GM23338 (cell line): ENCODE measurements at regions not wholly inside any gene's neighbourhood (a gene's known extent, or its start where the extent isn't known, plus 50 kb on each side); places are given as distances from the start of the nearest gene placed in this dataset.

ENCODE experiments used
- ATAC-seq: fragments of 200-7000 bp; cut with Tn5 transposase; 3 replicates; pipeline ENCODE4 v1.9.1; 2020
- DNase-seq: peaks from one replicate; pipeline ENCODE4 v3.0.0-alpha.2; 2015; ENCODE audit warnings: low spot score
- H2AFZ ChIP-seq: fragments of 200-600 bp; sonication (generic); 2 replicates; pipeline ENCODE4 v1.8.0; 2016; ENCODE audit warnings: antibody characterized with exemption, mild to moderate bottlenecking, moderate library complexity
- H3F3A ChIP-seq: fragments of 200-600 bp; sonication (generic); replicated peaks from 2 replicates; pipeline ENCODE4 v1.8.0; 2017; ENCODE audit warnings: antibody characterized with exemption, mixed run types, low read depth
- H3K27ac ChIP-seq: fragments of 200-600 bp; sonication (generic); 2 replicates; pipeline ENCODE4 v1.6.1; 2016; ENCODE audit warnings: low read depth
- H3K27me3 ChIP-seq: fragments of 200-600 bp; sonication (generic); 2 replicates; pipeline ENCODE4 v1.8.0; 2016; ENCODE audit warnings: mild to moderate bottlenecking, mixed run types, moderate library complexity; ENCODE audit not compliant: insufficient read depth
- H3K36me3 ChIP-seq: fragments of 200-600 bp; sonication (generic); 2 replicates; pipeline ENCODE4 v1.8.0; 2016; ENCODE audit warnings: mild to moderate bottlenecking; ENCODE audit not compliant: insufficient read depth
- H3K4me1 ChIP-seq: fragments of 200-600 bp; sonication (generic); 2 replicates; pipeline ENCODE4 v1.8.0; 2016; ENCODE audit warnings: mild to moderate bottlenecking, moderate library complexity; ENCODE audit not compliant: insufficient read depth
- H3K4me2 ChIP-seq: fragments of 200-600 bp; sonication (generic); 2 replicates; pipeline ENCODE4 v1.7.1; 2017; ENCODE audit warnings: mixed run types
- H3K4me3 ChIP-seq: fragments of 200-600 bp; sonication (generic); 2 replicates; pipeline ENCODE4 v1.6.1; 2016; ENCODE audit warnings: mixed run types
- H3K79me2 ChIP-seq: fragments of 200-600 bp; sonication (generic); replicated peaks from 2 replicates; pipeline ENCODE4 v1.8.0; 2017; ENCODE audit warnings: mild to moderate bottlenecking; ENCODE audit not compliant: insufficient read depth
- H3K9me2 ChIP-seq: fragments of 200-600 bp; sonication (generic); 2 replicates; pipeline ENCODE4 v1.8.0; 2017; ENCODE audit not compliant: insufficient read depth
- H4K20me1 ChIP-seq: fragments of 200-600 bp; sonication (generic); replicated peaks from 2 replicates; pipeline ENCODE4 v1.8.0; 2017; ENCODE audit warnings: mild to moderate bottlenecking; ENCODE audit not compliant: insufficient read depth
- H3K27ac Mint-ChIP-seq: 2 replicates; pipeline ENCODE4 v1.8.0; 2020; ENCODE audit warnings: inconsistent platforms, mild to moderate bottlenecking, moderate library complexity, mixed read lengths
- H3K27me3 Mint-ChIP-seq: 3 replicates; pipeline ENCODE4 v1.8.0; 2022; ENCODE audit warnings: low read depth, mild to moderate bottlenecking, moderate library complexity, mixed read lengths, inconsistent platforms; ENCODE audit not compliant: insufficient read depth, poor library complexity
- H3K36me3 Mint-ChIP-seq: 3 replicates; pipeline ENCODE4 v1.8.0; 2021; ENCODE audit warnings: low read depth, mild to moderate bottlenecking, inconsistent platforms, moderate library complexity, mixed read lengths
- H3K4me1 Mint-ChIP-seq: 3 replicates; pipeline ENCODE4 v1.8.0; 2020; ENCODE audit warnings: mild to moderate bottlenecking, inconsistent platforms, mixed read lengths
- H3K4me3 Mint-ChIP-seq: 3 replicates; pipeline ENCODE4 v1.8.0; 2021; ENCODE audit warnings: moderate library complexity, mild to moderate bottlenecking, inconsistent platforms, mixed read lengths
- H3K9me3 Mint-ChIP-seq: 3 replicates; pipeline ENCODE4 v1.8.0; 2020; ENCODE audit warnings: moderate library complexity, mild to moderate bottlenecking, inconsistent platforms, mixed read lengths
- EZH2phosphoT487 ChIP-seq: fragments of 200-600 bp; sonication (generic); IDR thresholded peaks from one replicate; pipeline ENCODE4 v1.8.1; 2018; ENCODE audit warnings: antibody characterized with exemption; ENCODE audit not compliant: unreplicated experiment
- JUNB ChIP-seq: IDR thresholded peaks from one replicate; pipeline ENCODE4 v1.6.1; 2016; ENCODE audit warnings: antibody characterized with exemption; ENCODE audit not compliant: unreplicated experiment
- POLR2AphosphoS5 ChIP-seq: IDR thresholded peaks from 2 replicates; pipeline ENCODE4 v1.6.1; 2016; ENCODE audit warnings: antibody characterized with exemption, low read depth
- STAT1 ChIP-seq: IDR thresholded peaks from one replicate; pipeline ENCODE4 v1.6.1; 2016; ENCODE audit warnings: antibody characterized with exemption; ENCODE audit not compliant: unreplicated experiment
- ZNF114 ChIP-seq: fragments of 250-450 bp; sonication (Bioruptor Pico); IDR thresholded peaks from 2 replicates; pipeline ENCODE4 v1.5.0; 2020; ENCODE audit warnings: mild to moderate bottlenecking, moderate library complexity
- TF ChIP-seq, protein P1 (sequence below): fragments of 250-450 bp; sonication (Bioruptor Pico); IDR thresholded peaks from 2 replicates; pipeline ENCODE4 v1.5.0; 2020; ENCODE audit warnings: mild to moderate bottlenecking, moderate library complexity
- TF ChIP-seq, protein P2 (sequence below), 2 experiments: fragments of 200-600 bp in 1 of 2; sonication (generic) in 1 of 2; conservative IDR thresholded peaks; 2 replicates each; pipeline versions ENCODE4 v1.5.1 to v1.6.1; 2016 to 2017; ENCODE audit warnings: antibody characterized with exemption in 2 of 2, low read depth in 2 of 2, mild to moderate bottlenecking in 2 of 2, moderate library complexity in 1 of 2

- TF ChIP-seq, protein P1, sequence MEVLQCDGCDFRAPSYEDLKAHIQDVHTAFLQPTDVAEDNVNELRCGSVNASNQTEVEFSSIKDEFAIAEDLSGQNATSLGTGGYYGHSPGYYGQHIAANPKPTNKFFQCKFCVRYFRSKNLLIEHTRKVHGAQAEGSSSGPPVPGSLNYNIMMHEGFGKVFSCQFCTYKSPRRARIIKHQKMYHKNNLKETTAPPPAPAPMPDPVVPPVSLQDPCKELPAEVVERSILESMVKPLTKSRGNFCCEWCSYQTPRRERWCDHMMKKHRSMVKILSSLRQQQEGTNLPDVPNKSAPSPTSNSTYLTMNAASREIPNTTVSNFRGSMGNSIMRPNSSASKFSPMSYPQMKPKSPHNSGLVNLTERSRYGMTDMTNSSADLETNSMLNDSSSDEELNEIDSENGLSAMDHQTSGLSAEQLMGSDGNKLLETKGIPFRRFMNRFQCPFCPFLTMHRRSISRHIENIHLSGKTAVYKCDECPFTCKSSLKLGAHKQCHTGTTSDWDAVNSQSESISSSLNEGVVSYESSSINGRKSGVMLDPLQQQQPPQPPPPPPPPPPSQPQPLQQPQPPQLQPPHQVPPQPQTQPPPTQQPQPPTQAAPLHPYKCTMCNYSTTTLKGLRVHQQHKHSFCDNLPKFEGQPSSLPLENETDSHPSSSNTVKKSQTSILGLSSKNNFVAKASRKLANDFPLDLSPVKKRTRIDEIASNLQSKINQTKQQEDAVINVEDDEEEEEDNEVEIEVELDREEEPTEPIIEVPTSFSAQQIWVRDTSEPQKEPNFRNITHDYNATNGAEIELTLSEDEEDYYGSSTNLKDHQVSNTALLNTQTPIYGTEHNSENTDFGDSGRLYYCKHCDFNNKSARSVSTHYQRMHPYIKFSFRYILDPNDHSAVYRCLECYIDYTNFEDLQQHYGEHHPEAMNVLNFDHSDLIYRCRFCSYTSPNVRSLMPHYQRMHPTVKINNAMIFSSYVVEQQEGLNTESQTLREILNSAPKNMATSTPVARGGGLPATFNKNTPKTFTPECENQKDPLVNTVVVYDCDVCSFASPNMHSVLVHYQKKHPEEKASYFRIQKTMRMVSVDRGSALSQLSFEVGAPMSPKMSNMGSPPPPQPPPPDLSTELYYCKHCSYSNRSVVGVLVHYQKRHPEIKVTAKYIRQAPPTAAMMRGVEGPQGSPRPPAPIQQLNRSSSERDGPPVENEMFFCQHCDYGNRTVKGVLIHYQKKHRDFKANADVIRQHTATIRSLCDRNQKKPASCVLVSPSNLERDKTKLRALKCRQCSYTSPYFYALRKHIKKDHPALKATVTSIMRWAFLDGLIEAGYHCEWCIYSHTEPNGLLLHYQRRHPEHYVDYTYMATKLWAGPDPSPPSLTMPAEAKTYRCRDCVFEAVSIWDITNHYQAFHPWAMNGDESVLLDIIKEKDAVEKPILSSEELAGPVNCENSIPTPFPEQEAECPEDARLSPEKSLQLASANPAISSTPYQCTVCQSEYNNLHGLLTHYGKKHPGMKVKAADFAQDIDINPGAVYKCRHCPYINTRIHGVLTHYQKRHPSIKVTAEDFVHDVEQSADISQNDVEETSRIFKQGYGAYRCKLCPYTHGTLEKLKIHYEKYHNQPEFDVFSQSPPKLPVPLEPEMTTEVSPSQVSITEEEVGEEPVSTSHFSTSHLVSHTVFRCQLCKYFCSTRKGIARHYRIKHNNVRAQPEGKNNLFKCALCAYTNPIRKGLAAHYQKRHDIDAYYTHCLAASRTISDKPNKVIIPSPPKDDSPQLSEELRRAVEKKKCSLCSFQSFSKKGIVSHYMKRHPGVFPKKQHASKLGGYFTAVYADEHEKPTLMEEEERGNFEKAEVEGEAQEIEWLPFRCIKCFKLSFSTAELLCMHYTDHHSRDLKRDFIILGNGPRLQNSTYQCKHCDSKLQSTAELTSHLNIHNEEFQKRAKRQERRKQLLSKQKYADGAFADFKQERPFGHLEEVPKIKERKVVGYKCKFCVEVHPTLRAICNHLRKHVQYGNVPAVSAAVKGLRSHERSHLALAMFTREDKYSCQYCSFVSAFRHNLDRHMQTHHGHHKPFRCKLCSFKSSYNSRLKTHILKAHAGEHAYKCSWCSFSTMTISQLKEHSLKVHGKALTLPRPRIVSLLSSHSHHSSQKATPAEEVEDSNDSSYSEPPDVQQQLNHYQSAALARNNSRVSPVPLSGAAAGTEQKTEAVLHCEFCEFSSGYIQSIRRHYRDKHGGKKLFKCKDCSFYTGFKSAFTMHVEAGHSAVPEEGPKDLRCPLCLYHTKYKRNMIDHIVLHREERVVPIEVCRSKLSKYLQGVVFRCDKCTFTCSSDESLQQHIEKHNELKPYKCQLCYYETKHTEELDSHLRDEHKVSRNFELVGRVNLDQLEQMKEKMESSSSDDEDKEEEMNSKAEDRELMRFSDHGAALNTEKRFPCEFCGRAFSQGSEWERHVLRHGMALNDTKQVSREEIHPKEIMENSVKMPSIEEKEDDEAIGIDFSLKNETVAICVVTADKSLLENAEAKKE (CRISPR knock-in tag), result no peak
- TF ChIP-seq, protein P2, sequence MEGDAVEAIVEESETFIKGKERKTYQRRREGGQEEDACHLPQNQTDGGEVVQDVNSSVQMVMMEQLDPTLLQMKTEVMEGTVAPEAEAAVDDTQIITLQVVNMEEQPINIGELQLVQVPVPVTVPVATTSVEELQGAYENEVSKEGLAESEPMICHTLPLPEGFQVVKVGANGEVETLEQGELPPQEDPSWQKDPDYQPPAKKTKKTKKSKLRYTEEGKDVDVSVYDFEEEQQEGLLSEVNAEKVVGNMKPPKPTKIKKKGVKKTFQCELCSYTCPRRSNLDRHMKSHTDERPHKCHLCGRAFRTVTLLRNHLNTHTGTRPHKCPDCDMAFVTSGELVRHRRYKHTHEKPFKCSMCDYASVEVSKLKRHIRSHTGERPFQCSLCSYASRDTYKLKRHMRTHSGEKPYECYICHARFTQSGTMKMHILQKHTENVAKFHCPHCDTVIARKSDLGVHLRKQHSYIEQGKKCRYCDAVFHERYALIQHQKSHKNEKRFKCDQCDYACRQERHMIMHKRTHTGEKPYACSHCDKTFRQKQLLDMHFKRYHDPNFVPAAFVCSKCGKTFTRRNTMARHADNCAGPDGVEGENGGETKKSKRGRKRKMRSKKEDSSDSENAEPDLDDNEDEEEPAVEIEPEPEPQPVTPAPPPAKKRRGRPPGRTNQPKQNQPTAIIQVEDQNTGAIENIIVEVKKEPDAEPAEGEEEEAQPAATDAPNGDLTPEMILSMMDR (conservative IDR thresholded peaks at IDR 0.05; ENCODE audit: low read depth in 2 of 2), result no peak
- TF ChIP-seq STAT1 (no peak), ZNF114 (no peak), EZH2phosphoT487 (no peak), POLR2AphosphoS5 (no peak), JUNB (no peak)
Measured at GRCh38 chr12:87779016-87779415, 250.2 kb downstream of the C12orf50 start (continued).

- H3K27me3 Mint-ChIP-seq, result peaks cover 3% of the 10 kb centered on the region
- no peak overlapping the region for H3K27ac Mint-ChIP-seq
- Histone ChIP-seq H3K27me3 (no peaks in the 10 kb centered on the region), H4K20me1 (no peaks in the 10 kb centered on the region), H3F3A (no peaks in the 10 kb centered on the region), H3K36me3 (no peaks in the 10 kb centered on the region), H3K9me2 (no peaks in the 10 kb centered on the region; the same call in 1 of the 2 replicates), H3K4me3 (no peak overlapping the region), H3K79me2 (no peaks in the 10 kb centered on the region), H2AFZ (no peak overlapping the region), H3K4me1 (no peaks in the 10 kb centered on the region), H3K27ac (no peak overlapping the region), H3K4me2 (no peak overlapping the region)
- no peak for DNase-seq
- no peaks in the 10 kb centered on the region for H3K4me1 Mint-ChIP-seq
- H3K36me3 Mint-ChIP-seq, result no peaks in the 10 kb centered on the region
- no peaks in the 10 kb centered on the region for H3K9me3 Mint-ChIP-seq
- no peak for ATAC-seq
- H3K4me3 Mint-ChIP-seq, result no peak overlapping the region
- TF ChIP-seq, protein P1 (CRISPR knock-in tag), result no peak
Measured at GRCh38 chr12:87778065-87778464, 251.1 kb downstream of the C12orf50 start.
